ENCODE measurements at regions not wholly inside any gene's neighbourhood (a gene's known extent, or its start where the extent isn't known, plus 50 kb on each side); places are given as distances from the start of the nearest gene placed in this dataset.
"Not testable (repeated sequence)": the region's sequence is repeated elsewhere in the genome, so short reads cannot be mapped to it uniquely, and the experiment has no call there.

- DNase-seq: no peak
Observed at GRCh38 chr5:87781976-87782375, 369.2 kb upstream of the CCNH start.

GRCh38 chr5:87780831-87781760, 368.4 kb upstream of the CCNH start:
- peak; percentile 19 to 80 (median 49) for DNase-seq

- no peak for DNase-seq
Observed at GRCh38 chr5:87778876-87779275, 366.1 kb upstream of the CCNH start.

- DNase-seq: no peak
Observed at GRCh38 chr5:87777877-87778276, 365.1 kb upstream of the CCNH start.

GRCh38 chr5:87776785-87777184, 364.1 kb upstream of the CCNH start:
- DNase-seq: no peak

GRCh38 chr5:87776302-87776701, 363.6 kb upstream of the CCNH start:
- not testable (repeated sequence) for DNase-seq

- no peak for DNase-seq
Observed at GRCh38 chr5:87775228-87775627, 362.5 kb upstream of the CCNH start.

- DNase-seq: no peak
Observed at GRCh38 chr5:87774804-87775203, 362.1 kb upstream of the CCNH start.

- DNase-seq: no peak
Observed at GRCh38 chr5:87770601-87771121, 357.9 kb upstream of the CCNH start.

- DNase-seq: no peak
Observed at GRCh38 chr5:87770016-87770570, 357.4 kb upstream of the CCNH start.

GRCh38 chr5:87769157-87769556, 356.4 kb upstream of the CCNH start:
- no peak for DNase-seq

- no peak for DNase-seq
Observed at GRCh38 chr5:87768190-87768589, 355.5 kb upstream of the CCNH start.

GRCh38 chr5:87765009-87765408, 352.3 kb upstream of the CCNH start:
- DNase-seq: no peak

- no peak for DNase-seq
Observed at GRCh38 chr5:87762631-87763030, 349.9 kb upstream of the CCNH start.

GRCh38 chr5:87756951-87757350, 344.2 kb upstream of the CCNH start:
- no peak for DNase-seq

GRCh38 chr5:87755360-87755759, 342.6 kb upstream of the CCNH start:
- DNase-seq: no peak

- no peak for DNase-seq
Observed at GRCh38 chr5:87754009-87754757, 341.5 kb upstream of the CCNH start.

- no peak for DNase-seq
Observed at GRCh38 chr5:87752362-87752761, 339.6 kb upstream of the CCNH start.

GRCh38 chr5:87751824-87752223, 339.1 kb upstream of the CCNH start:
- DNase-seq: no peak

GRCh38 chr5:87746891-87747377, 334.2 kb upstream of the CCNH start:
- no peak for DNase-seq

GRCh38 chr5:87746341-87746740, 333.6 kb upstream of the CCNH start:
- no peak for DNase-seq

GRCh38 chr5:87741881-87742280, 329.2 kb upstream of the CCNH start:
- DNase-seq: no peak

- DNase-seq: no peak
Observed at GRCh38 chr5:87735923-87736322, 323.2 kb upstream of the CCNH start.
